Stimulated activated CD8-positive, alpha-beta memory T cell treated with anti-CD3 and anti-CD28 coated beads, Interleukin-2, amount 100 ng/mL, for 1 hour (primary cell): ENCODE measurements at regions not wholly inside any gene's neighbourhood (a gene's known extent, or its start where the extent isn't known, plus 50 kb on each side); places are given as distances from the start of the nearest gene placed in this dataset.
"Not testable (repeated sequence)": the region's sequence is repeated elsewhere in the genome, so short reads cannot be mapped to it uniquely, and the experiment has no call there.

ENCODE experiments used
- DNase-seq, 2 donors: peaks; one replicate each; pipeline ENCODE4 v3.0.0-alpha.2; 2020; ENCODE audit warnings: low read depth in 2 of 2

DNA sequence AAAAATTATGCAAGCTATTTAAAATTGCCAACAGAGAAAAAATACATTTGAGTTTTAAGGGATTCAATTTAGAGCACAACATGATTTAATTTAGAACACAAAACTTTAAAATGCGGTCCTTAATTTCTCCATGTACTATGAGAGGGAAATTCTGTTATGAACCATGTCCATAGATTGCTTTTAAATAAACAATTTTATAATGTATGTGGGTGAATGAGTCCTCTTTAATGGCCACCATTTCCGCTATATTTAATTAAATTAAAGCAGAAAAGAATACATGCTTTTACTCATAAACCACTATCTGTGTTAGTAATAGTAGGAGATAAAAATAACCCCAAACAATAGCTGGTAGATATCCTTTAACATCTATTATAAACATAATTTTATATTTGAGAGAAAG, 914.6 kb downstream of the LTN1 start:
- no peak for DNase-seq

DNA sequence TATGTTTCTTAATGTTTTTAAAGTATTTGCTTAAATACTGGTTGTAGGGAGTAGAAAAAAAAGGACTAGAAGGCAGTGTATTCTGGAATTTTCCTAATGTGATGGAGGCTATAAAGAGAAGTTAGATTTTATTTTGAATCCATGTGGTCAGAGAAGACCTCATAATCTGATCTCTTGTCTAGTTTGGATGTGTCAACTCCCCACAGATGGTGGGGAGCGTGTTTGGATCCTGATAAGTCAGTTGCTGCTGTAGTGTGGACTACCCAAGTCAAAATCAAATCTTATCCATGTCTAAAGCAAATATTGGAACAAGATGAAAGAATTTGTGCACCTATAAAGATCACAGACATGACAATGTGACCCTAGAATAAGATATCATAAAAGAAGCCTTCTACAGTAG, 918.0 kb downstream of the LTN1 start:
- DNase-seq = no peak

DNA sequence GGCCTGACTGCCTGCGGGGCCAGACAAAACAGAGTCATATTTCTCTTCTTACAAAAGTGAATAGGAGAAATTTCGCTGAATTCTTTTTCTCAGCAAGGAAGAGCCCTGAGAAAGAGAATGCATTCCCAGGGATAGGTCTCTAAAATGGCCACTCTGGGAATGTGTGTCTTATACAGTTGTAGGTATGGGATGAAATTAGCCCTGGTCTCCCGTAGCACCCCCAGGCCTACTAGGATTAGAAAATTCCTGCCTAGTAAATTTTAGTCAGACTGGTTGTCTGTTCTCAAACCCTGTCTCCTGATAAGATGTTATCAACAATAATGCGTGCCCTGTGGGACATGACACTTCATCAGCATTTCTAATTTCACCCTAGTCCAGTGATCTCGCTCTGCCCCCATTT, 920.1 kb downstream of the LTN1 start:
- DNase-seq = no peak

DNA sequence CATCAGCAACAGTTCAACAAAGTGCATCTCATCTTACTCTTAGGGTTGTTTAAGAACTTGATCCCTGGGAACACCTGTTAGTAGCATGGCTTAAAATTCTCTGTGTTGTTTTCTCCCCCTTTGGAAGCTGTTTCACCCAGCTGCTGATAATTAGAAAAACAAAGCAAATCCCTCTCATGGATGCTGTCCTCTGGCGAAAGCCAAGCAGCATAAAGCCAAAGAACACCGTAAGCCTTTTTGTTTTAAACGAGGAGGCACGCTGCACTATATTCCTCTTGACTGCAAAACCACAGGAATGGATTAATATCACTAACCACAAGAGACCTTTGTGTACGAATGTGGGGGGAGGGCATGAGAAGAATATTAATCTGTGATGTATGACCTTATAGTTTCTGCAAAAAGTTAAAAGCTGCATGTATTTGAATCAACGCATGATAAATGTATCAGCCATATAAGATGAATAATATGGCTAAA, 923.2 kb downstream of the LTN1 start:
- no peak for DNase-seq

DNA sequence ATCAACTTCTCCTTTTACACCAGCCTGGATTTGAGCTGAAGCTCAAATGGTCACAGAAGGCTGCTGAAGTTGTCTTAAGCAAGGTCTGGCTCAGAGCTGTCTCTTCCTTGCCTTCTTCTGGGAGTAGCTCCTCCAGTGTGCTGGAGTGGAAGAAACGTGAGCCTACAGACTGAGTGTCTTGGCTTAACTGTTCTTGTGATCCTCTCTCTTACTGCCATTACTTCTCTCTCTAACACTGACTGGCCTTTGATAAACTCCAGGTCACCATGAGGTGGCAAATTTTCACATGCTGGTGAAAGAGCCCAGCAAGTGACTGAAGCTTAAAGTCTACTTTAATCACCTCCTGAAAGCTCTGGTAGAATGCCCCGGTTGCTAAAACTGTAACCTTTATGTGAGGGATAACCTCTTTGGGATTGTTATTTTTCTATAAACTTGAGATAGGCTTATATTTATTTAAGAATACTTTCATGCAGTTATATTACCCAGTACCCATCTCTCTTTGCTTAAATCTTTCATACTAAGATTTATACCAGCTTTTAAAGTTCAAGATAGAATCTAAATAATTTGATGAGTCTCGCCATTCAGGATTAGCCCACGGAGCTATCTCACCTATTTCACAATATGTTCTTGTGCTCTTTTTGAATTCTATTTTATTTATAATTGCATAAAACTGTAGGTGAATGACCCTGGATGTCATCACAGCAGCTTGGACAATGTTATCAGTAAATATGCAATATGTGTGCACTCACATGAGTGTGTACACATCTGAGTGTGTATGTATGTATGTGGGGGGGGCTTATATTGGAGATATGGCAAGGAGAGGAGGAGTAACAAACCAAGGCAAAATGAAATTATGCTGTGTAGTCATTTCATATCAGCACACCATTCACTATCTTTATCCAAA, 924.0 kb downstream of the LTN1 start:
- DNase-seq = no peak

DNA sequence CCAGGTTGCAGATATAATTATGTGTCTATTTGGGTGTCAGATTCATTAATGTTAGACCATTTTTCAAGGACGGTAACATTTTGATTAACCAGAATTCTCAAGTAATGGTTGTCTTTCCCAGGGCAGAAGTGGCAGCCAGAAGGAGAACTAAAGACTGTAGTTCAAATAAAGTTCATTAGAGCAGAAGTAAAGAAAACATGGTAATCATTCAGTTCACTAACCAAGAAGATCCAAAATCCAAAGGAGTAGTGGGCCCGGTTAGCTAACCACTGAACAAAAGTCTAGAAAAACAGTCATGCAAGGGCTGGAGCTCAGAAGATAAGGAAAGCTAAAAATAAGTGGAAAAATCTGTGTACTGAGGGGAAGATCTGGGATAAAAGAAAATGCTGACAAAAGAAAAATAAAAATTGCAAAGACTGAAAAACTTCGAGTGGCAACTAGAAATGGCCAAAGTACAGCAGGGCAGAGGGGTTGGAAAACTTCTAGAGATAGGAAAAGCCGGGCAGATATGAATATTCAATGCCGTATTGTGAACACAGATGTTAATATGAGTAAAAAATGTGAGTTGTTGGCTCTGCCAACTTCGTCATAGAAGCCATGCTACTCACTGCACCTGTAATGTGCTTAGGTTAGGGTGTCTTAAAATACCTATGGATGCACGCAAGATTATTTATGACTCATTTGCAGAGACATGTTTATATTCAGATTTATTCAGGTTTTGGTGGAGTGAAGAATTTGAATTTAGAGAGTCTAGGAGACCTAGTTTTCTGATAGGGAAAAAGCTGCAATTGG, 925.9 kb downstream of the LTN1 start:
- no peak for DNase-seq

DNA sequence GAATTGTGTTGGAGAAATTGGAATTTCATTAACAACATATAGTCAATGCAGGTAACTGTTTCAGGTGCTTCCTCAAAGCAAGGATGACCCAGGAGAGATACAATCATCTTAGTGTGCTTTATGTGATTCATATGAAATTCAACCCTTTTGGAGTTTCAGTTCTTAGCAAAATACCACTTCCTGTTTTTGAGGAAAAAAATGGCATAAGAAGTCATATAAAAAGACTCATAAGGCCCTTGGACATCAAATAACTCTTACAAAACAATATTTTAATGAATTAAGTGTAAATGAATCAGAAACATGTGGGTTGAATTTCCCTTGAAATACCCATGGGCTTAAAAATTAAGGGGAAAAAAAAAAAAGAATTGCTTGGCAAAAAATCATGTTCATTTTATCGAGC, 926.6 kb downstream of the LTN1 start:
- no peak for DNase-seq

DNA sequence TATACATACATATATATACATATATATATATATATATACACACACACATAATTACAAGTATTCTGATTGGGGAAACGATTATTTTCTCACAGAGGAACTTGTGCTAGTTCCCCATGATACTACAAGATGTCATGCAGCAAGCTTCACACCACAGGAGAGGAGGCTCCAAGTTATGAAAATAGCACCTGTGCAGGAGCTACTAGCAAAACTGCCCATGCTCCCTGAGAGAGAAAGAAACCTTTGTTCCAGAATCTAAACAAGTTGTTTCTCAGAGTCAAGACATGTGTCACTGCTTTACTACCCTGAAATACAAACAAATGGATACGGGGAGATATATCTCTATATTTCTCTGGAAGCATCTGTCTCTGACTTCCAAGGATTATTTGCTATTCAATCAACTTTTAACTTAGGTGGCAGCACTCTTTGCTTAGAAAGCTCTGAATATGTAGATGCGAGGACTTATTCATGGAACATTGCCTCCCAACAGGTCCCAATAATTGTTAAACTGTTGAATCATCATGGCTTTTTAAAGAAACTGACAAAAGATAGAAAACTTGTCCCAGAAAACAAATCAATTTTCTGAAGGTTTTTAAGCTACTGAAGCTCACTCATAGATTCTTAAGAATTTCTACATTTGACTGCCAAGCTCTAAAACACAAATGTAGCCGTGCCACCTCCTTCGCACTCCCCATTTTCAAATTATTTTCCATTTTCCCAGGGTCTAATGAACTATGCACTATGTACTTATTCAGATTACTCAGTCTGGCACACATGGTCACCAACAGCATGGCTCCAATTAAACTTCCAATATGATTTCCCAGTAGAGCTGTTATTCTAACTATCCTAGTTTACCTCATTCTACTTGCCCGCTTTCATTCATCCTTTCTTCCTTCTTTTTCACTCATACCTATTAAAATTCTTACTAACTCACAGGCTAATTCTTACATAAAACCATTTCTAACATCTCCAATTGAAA, 929.1 kb downstream of the LTN1 start:
- no peak for DNase-seq

DNA sequence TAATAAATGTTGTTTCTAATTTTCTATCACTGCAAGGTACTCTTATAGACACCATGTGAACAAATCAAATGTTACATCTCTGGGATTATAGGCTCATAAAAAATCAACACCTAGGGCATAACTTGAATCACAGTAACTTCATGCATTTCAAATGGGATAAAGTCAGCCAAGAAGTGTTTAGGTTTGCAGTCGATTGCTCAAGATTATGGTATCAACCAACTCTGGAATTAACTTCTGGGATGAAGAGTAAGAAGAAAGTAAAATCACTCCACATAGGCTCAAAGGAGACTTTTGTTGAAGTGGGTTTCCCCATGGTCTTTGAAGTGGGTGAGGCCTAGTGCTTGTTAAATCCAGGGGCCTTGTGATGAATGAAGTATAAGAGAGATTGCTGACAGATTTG, 939.7 kb downstream of the LTN1 start:
- DNase-seq = not testable (repeated sequence)

DNA sequence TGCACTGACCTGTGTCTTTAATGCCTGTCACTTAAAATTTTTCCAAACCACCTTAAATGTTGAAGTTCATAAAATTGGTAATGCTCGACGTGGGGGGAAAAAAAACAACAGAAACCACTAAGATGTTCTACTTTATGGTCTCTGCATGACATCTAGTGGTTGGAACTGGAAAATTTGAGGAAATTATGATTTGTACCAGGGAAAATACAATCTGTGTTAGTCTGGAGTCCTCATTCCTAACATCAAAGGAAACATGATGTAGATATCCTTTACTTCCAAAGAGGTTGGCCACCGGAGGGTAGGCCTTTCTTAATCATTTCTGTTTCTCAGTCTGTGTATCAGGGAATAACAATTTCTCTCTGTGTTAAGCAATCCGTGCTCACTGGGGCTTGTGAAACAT, 941.0 kb downstream of the LTN1 start:
- DNase-seq = not testable (repeated sequence)

DNA sequence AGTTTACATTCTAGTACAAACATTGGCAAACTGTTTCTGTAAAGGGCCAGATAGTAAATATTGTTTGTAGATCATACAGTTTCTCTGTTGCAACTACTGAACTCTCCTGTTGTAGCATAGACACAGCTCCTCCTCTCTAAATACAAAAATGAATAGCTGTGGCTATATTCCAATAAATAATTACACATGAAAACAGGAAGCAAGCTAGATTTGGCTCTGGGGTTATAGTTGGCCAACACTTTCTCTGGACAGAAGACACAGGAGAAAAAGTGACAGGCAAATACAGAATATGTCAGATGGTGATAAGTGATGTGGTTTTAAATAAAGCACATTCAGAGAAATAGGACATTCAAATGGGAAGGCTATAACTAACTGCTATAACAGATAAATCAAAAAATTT, 957.0 kb downstream of the LTN1 start:
- DNase-seq = not testable (repeated sequence)

DNA sequence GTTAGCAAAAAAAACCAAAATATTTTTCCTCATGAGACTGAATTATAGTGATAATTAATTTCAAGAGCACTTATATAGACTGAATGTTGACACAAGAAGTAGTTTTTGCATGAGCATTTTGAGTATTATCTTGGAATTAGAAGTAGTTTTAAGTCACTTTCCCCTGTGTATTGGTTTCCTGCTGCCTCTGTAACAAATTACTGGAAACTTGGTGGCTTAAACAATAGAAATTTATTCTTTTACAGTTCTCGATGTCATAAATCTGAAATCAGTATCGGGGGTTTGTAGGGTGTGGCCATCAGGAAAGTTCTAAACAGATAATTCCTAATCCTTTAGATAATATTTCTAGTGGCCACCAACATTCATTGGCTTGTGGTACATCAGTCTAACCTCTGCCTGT, 957.8 kb downstream of the LTN1 start:
- not testable (repeated sequence) for DNase-seq

DNA sequence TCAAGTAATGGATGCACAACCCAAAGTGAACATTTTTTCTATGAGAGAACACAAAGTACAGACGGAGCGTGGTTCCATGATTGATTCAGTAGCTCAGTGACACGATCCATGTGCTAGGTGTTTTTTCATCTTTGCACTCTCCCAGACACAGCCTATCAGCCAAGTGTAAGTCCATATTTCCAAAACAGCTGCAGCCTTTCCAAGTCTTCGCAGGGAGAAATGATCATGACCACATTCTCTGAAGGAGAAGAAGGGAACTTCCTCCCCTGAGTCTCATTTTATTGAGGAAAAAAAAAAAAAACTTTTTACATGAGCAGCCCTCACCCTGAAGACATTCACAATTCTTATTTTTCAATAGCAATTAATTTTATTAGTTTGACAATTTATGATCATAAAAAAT, 958.3 kb downstream of the LTN1 start:
- DNase-seq = not testable (repeated sequence)

DNA sequence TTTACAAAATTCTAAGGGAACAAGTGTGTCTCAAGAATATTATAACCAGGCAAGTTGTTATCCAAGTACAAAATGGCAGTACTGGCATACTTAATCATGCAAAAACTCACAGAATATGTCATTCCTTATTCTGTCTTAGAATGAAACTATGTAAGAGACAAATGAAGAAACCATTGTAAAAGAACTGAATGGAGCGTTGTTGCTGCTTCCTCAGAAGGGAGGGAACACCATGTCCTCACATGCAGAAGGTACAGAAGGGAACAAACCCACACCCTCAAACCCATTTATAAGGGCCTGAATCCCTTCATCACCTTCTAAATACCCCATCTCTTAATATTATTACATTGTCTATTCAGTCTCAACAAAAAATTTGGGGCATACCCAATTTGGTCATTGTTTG, 960.0 kb downstream of the LTN1 start:
- not testable (repeated sequence) for DNase-seq

DNA sequence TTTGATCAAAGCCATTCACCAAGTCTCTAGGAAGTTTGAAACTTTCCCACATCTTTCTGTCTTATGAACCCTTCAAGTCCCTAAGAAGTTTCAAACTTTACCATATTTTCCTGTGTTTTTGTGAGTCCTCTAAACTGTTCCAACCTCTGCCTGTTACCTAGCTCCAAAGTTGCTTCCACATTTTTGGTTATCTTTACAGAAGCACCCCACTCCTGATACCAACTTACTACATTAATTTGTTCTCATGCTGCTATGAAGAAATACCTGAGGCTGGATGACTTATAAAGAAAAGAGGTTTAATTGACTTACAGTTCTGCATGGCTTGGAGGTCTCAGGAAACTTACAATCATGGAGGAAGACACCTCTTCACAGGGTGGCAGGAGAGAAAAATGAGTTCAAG, 961.6 kb downstream of the LTN1 start:
- not testable (repeated sequence) for DNase-seq

DNA sequence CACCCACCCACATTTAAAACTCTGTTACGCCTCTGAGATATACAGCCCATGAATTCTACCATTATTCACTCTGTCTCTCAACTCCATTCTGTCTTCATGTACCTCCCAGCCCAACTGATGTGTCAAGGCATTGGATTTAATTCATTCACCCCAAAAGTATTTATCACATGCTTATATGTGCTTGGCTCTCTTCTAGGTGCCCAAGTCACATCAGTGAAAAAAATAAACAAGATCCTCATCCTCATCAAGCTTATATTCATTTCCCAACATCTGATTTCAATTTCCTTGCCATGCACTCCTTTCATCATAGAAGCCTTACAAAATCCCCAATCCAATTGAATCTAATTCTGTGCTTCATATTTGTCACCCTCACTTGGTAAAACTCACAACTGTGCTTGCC, 967.6 kb downstream of the LTN1 start:
- DNase-seq = no peak

DNA sequence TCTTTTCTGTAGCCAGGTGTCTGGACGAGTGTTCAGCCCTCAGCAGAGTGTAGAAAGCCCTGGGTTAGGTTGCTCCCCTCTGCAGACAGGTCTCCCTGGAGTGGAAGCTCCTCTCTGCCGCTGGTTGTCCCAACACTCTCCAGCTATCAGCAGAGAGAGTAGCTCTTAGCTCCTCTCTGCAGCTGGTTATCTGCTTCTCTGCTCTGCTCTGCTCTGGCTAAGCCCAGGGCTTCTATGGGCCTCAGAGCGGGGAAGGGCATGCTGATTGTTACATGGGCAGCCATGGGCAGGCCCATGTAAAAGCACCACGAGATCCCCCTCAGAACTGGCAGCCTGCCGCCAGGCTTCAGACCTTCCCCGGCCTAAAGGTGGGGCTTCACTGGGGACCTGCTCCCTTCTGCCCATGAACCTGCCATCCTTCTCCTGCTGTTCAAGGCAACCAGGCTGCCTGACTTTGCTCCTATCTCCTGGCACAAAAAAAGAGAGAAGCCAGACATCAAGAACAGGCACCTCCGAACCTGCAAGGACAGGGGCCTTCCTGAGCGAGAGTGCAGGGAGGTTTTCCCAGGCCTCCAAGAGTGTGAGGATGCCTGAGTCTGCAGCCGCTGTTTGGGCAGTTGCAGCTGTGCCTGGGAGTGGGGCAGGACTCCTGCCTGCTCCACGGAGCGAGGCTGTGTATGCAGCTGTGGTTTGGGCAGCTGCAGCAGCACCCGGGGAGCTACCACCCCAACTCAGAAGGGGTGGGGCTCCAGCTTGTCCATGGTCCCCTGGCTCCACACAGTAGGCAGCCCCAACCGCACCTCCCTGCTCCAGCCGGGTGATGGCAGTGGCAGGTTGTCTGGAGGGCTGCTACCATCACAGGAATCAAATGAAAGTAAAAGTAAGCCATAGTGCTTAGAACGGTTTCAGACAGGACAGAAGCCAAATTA, 973.7 kb downstream of the LTN1 start:
- no peak for DNase-seq

DNA sequence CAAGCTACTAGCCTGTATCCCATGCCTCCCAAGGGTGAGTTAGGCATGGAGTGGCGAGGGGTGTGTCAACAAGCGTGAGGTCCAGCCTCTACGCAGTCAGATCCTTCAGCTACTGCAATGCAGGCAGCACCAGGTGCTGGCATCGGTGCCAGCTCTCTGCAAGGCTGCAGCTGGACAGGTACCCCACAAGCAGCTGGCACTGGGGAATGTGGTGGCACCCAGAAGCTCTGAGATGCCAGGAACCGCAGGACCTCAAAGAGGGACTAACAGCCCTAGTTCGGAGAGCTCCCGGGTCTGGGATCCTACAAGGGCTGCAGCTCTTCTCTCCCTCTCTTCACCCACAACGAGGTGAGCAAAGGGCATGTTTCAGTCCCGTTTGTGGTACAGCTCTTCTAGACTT, 974.5 kb downstream of the LTN1 start:
- no peak for DNase-seq

DNA sequence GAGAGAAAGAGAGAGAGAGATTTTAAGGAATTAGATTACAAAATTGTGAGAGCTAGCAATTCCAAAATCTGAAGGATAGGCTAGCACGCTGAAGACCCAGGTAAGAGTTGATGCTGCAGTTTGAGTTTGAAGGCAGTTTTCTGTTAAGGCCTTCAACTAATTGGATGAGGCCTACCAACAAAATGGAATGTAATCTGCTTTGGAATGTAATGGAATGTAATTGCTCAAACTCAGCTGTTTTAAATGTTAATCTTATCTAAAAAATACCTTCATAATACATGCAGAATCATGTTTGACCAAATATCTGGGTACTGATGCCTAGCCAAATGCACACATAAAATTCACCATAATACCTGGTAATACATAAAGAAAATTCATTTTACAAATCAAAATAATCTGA, 976.1 kb downstream of the LTN1 start:
- no peak for DNase-seq

DNA sequence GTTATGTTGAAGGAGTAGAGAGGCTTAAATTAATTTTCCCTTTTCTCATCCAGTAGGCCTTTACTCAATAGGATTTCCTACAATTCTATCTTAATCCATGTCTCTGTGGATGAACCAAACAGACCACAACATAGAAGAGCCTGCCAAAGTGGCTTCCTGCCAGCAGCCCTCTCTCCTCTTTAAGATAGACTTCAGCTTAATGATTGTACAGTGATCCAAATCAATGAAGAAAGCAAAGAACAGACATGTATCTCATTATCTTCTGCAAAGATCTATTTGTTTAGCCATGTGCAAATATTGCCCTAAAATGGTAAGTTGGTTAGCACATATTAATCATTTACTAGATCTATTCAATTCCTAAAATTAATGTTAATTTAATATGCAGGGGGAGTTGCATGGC, 979.6 kb downstream of the LTN1 start:
- DNase-seq = not testable (repeated sequence)

DNA sequence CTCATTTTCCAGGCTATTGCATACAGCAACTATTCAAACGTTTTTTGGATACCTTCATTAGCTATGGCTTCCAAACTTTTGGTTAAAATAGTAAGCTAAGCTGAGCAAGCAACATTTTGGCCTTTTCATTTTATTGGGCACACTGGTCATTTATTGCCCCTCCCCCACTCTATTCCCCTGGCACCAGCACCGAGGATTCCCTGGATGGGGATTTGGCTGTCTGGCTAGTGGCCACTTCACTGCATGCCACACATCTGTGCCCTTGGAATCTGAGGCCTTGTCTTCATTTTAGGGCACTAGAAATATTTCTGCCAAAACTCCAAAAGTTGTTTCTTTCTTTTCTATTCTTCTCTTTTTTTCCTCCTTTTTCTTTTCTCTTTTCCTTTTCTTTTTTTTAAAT, 980.7 kb downstream of the LTN1 start:
- DNase-seq = not testable (repeated sequence)
